Caco-2 (cell line): ENCODE measurements at regions not wholly inside any gene's neighbourhood (a gene's known extent, or its start where the extent isn't known, plus 50 kb on each side); places are given as distances from the start of the nearest gene placed in this dataset.

Experiments
- BruUV-seq: library from RNA; stranded (reverse); fragments of 400-500 nt; replicated peaks from 2 replicates; lab custom pipeline; 2021; lab: Mats Ljungman, UMichigan
- CTCF ChIA-PET: fragments of 300-600 bp; sonication (Branson Sonifier 250); formaldehyde crosslinking; loops from one replicate; lab custom pipeline; 2022; ENCODE audit warnings: antibody characterized with exemption; lab: Charles Lee
- POLR2A ChIA-PET: fragments of 300-600 bp; sonication (Branson Sonifier 250); formaldehyde crosslinking; loops from one replicate; lab custom pipeline; 2022; ENCODE audit warnings: antibody characterized with exemption; lab: Charles Lee
- DNase-seq, 2 experiments: peaks; one replicate each; pipeline versions ENCODE4 v3.0.0 to v3.0.0-alpha.2; 2020 to 2022
- H3K27me3 ChIP-seq: replicated peaks from 2 replicates; pipeline ENCODE4 v1.6.0; 2011; ENCODE audit warnings: low read length; ENCODE audit not compliant: control insufficient read depth, insufficient read depth
- H3K36me3 ChIP-seq: 2 replicates; pipeline ENCODE4 v1.5.1; 2011; ENCODE audit warnings: low read length; ENCODE audit not compliant: control insufficient read depth, insufficient read depth
- H3K4me1 ChIP-seq: fragments of 250-450 bp; sonication (Bioruptor Pico); 2 replicates; pipeline ENCODE4 v1.5.1; 2020; ENCODE audit warnings: mild to moderate bottlenecking
- H3K4me3 ChIP-seq: 2 replicates; pipeline ENCODE4 v1.5.1; 2011; ENCODE audit warnings: low read depth, mild to moderate bottlenecking, control low read depth, low read length
- H3K9me3 ChIP-seq: fragments of 250-450 bp; sonication (Bioruptor Pico); 2 replicates; pipeline ENCODE4 v1.5.1; 2020; ENCODE audit warnings: mild to moderate bottlenecking, moderate library complexity
- H3K27ac Mint-ChIP-seq: one replicate; pipeline ENCODE4 v1.8.0; 2022; ENCODE audit warnings: mixed read lengths; ENCODE audit not compliant: unreplicated experiment
- H3K27me3 Mint-ChIP-seq: one replicate; pipeline ENCODE4 v1.8.0; 2022; ENCODE audit warnings: mixed read lengths; ENCODE audit not compliant: insufficient read depth, unreplicated experiment
- H3K36me3 Mint-ChIP-seq: one replicate; pipeline ENCODE4 v1.8.0; 2022; ENCODE audit warnings: mild to moderate bottlenecking, mixed read lengths; ENCODE audit not compliant: insufficient read depth, unreplicated experiment
- H3K4me1 Mint-ChIP-seq: one replicate; pipeline ENCODE4 v1.8.0; 2022; ENCODE audit warnings: low read depth, mixed read lengths; ENCODE audit not compliant: unreplicated experiment
- H3K4me3 Mint-ChIP-seq: one replicate; pipeline ENCODE4 v1.8.0; 2022; ENCODE audit warnings: mild to moderate bottlenecking, moderate library complexity, mixed read lengths; ENCODE audit not compliant: unreplicated experiment
- H3K9me3 Mint-ChIP-seq: one replicate; pipeline ENCODE4 v1.8.0; 2022; ENCODE audit warnings: mixed read lengths; ENCODE audit not compliant: unreplicated experiment
- CTCF ChIP-seq, 2 experiments: fragments of 200-600 bp in 1 of 2; IDR thresholded peaks; 1 replicate in 1 of 2; 2 replicates in 1 of 2; pipeline versions ENCODE4 v1.5.1 to v1.8.0; 2011 to 2022; ENCODE audit warnings: antibody characterized with exemption in 1 of 2, control low read depth in 1 of 2, inconsistent platforms in 1 of 2, low read depth in 1 of 2, low read length in 1 of 2, mild to moderate bottlenecking in 1 of 2, moderate library complexity in 1 of 2; ENCODE audit not compliant: insufficient read depth in 1 of 2, severe bottlenecking in 1 of 2, unreplicated experiment in 1 of 2
- intact Hi-C: fragments of 100-400 bp; cut with micrococcal nuclease; formaldehyde crosslinking; loops from one replicate; pipeline ENCODE4 v1.10.0; 2022; ENCODE audit not compliant: unreplicated experiment

- ChIA-PET POLR2A (no interaction called here), CTCF (no interaction called here)
- Mint-ChIP-seq H3K9me3 (no peaks in the 10 kb centered on the region), H3K4me1 (no peaks in the 10 kb centered on the region), H3K27me3 (peaks cover 12% of the 10 kb centered on the region), H3K36me3 (no peaks in the 10 kb centered on the region), H3K27ac (no peak overlapping the region), H3K4me3 (no peak overlapping the region)
- no peaks in the 10 kb centered on the region for H3K27me3 ChIP-seq
- intact Hi-C loops: no loop called here
- TF ChIP-seq CTCF (IDR thresholded peaks at IDR 0.05; ENCODE audit: insufficient read depth in 1 of 2, low read depth in 1 of 2, low read length in 1 of 2, severe bottlenecking in 1 of 2, unreplicated experiment in 1 of 2): no peak
- H3K4me1 ChIP-seq: no peaks in the 10 kb centered on the region
- no TSS peak for BruUV-seq
- no peak overlapping the region for H3K4me3 ChIP-seq
- no peaks in the 10 kb centered on the region for H3K36me3 ChIP-seq
- no peak for DNase-seq
- H3K9me3 ChIP-seq: no peaks in the 10 kb centered on the region
Measured at GRCh38 chr1:112230232-112230631, 165.8 kb upstream of the CTTNBP2NL start.

- H3K4me1 Mint-ChIP-seq: no peaks in the 10 kb centered on the region
- no peak overlapping the region for H3K27ac Mint-ChIP-seq
- ChIA-PET CTCF (no interaction called here), POLR2A (no interaction called here)
- Histone ChIP-seq H3K4me1 (no peaks in the 10 kb centered on the region), H3K27me3 (no peaks in the 10 kb centered on the region), H3K4me3 (no peak overlapping the region), H3K36me3 (no peaks in the 10 kb centered on the region), H3K9me3 (no peaks in the 10 kb centered on the region)
- H3K27me3 Mint-ChIP-seq: peaks cover 12% of the 10 kb centered on the region
- no peaks in the 10 kb centered on the region for H3K36me3 Mint-ChIP-seq
- no peak overlapping the region for H3K4me3 Mint-ChIP-seq
- TF ChIP-seq CTCF (IDR thresholded peaks at IDR 0.05; ENCODE audit: insufficient read depth in 1 of 2, low read depth in 1 of 2, low read length in 1 of 2, severe bottlenecking in 1 of 2, unreplicated experiment in 1 of 2): no peak
- intact Hi-C loops: no loop called here
- no TSS peak for BruUV-seq
- no peaks in the 10 kb centered on the region for H3K9me3 Mint-ChIP-seq
- no peak for DNase-seq
Measured at GRCh38 chr1:112231331-112231730, 164.7 kb upstream of the CTTNBP2NL start.

DNA sequence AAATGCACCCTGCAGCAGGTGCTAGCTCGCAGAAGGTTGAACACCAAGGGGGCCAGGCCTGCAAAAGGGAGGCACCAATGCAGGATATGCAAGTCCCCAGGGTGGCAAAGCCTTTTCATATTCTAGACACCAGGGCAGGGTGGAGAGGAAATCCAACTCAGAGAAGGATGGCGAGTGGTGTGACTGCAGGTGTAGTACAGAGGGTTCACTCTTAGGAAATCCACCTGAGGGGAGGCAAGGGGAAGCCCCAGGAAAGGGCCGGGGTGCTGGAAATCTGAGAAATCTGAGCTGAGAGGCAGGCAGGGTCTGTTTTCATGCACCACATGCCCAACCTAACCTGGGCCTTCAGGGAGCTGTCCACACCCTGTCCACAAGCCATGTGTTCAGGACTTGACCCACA lies 163.2 kb upstream of the CTTNBP2NL start:
- no peak for TF ChIP-seq CTCF (IDR thresholded peaks at IDR 0.05; ENCODE audit: insufficient read depth in 1 of 2, low read depth in 1 of 2, low read length in 1 of 2, severe bottlenecking in 1 of 2, unreplicated experiment in 1 of 2)
- intact Hi-C loops: no loop called here
- Mint-ChIP-seq H3K4me3 (no peak overlapping the region), H3K4me1 (no peaks in the 10 kb centered on the region), H3K27ac (no peak overlapping the region), H3K9me3 (no peaks in the 10 kb centered on the region), H3K36me3 (no peaks in the 10 kb centered on the region), H3K27me3 (peaks cover 15% of the 10 kb centered on the region)
- no peak for DNase-seq
- Histone ChIP-seq H3K4me3 (no peak overlapping the region), H3K27me3 (no peaks in the 10 kb centered on the region), H3K36me3 (no peaks in the 10 kb centered on the region), H3K9me3 (no peaks in the 10 kb centered on the region), H3K4me1 (no peaks in the 10 kb centered on the region)
- no TSS peak for BruUV-seq
- CTCF ChIA-PET: no interaction called here
- POLR2A ChIA-PET: no interaction called here
